HG03135 (cell line): ENCODE measurements at regions not wholly inside any gene's neighbourhood (a gene's known extent, or its start where the extent isn't known, plus 50 kb on each side); places are given as distances from the start of the nearest gene placed in this dataset.

Source experiments
- ATAC-seq: cut with Tn5 transposase; IDR thresholded peaks from one replicate; pipeline ENCODE4 v1.9.1; 2021; ENCODE audit warnings: mild to moderate bottlenecking, moderate library complexity; ENCODE audit not compliant: unreplicated experiment

GRCh38 chr4:15226203-15226602 is 201.6 kb upstream of the C1QTNF7 start:
- no peak for ATAC-seq

- peak; percentile 77 for ATAC-seq
These were observed 196.4 kb upstream of the C1QTNF7 start for GRCh38 chr4:15231265-15232091.

- peak; percentile 5 for ATAC-seq
These were observed 195.2 kb upstream of the C1QTNF7 start for GRCh38 chr4:15232366-15233263.

DNA sequence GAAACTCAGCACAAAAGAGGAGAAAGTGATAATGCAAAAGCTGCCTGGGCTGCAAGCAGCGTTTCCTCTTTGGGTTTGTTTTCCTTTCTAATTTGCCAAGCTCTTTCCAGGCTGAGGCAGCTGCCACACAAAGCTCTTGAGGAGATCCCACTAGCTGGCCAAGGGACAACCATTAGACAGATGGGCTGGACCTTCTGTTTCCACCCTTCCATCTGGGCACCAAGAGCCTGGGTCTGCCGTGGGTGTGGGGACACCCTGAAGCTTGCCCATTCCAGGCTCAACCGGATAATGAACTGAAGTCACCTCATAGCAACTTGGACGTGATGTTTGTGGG is 194.6 kb upstream of the C1QTNF7 start:
- ATAC-seq: peak; percentile 17

GRCh38 chr4:15233626-15234025 is 194.2 kb upstream of the C1QTNF7 start:
- ATAC-seq: peak; percentile 45

DNA sequence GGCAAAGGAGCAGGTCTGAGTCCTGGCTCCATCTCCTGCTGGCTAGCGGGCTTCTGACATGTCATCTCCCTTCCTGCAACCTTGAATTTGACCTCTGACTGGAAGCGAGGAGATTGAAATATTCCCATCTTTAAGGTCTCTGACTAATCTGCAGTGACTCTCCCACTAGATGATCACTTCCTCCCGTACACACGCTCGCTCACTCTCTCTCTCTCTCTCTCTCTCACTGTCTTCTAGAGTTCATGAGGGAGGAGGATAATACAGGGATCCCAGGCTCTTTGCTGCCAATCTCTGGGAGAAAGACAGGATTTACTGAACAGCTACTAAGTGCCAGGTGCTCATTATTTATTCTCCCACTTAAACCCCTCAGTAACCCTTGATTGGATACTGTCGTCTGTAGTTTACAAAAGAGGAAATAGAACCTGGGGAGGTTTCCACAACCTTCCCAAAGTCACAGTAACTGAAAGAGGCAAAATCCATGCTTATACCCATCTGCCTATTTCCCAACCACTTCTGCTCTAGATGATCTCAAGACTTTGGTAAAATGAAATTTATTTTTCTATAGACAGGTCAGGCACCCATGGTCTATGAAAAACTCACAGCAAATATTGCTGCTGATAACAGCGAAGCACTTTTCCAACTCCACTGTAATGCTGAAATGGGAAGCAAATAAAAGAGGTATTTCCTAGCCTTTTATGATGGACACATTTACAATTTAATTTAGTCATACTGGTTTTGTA is 193.5 kb upstream of the C1QTNF7 start:
- no peak for ATAC-seq

DNA sequence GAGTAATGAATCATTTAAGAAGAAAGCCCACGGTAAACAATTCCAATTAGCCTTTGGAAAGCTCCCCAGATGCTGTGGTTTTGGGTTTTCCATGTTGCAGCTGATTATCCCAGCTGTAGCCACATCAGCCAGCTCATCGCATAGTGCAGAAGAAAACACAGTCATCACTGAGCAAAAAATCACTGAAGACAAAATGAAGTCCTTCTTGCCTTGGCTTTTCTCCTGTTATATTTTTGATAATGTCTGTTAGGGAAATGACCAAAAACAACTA is 193.0 kb upstream of the C1QTNF7 start:
- no peak for ATAC-seq

GRCh38 chr4:15235135-15235534 is 192.7 kb upstream of the C1QTNF7 start:
- no peak for ATAC-seq

- no peak for ATAC-seq
These were observed 190.1 kb upstream of the C1QTNF7 start for GRCh38 chr4:15237648-15238230.

DNA sequence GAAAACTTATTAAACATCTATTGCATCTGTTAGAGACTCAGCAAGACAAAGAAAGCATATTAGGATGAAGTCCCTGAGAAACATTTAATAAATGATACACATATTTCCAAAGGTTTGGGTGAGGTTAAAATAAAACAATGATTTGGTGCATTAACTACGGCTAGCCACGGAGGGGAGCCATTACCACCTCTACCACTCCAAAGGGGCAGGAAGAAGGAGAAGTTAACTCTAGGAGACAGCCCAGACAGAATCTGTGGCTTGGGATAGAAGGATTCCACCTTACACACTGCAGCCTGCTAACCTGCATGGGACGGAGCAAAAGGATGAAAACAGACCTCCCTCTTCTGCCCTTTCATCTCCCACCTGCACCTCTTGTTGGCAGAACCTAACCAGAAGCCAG is 189.1 kb upstream of the C1QTNF7 start:
- no peak for ATAC-seq

DNA sequence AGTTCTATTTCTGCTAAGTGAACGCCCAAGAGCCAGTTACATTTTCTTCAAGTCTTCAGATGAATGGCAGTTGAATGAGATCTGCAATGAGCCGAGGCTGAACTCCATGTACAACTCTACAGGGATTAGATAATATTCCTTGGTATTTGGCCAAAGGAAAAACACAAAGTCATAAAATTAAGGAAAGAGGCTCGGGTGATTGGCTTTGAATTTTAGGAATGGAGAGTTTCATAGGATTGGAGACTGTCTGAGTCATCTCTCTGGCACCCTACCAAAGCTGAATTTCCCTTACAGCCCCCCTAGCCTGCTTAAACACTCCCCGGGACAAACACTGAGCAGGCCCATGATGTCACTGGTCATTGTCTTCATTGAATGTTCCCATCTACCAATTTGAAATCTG is 188.0 kb upstream of the C1QTNF7 start:
- no peak for ATAC-seq

DNA sequence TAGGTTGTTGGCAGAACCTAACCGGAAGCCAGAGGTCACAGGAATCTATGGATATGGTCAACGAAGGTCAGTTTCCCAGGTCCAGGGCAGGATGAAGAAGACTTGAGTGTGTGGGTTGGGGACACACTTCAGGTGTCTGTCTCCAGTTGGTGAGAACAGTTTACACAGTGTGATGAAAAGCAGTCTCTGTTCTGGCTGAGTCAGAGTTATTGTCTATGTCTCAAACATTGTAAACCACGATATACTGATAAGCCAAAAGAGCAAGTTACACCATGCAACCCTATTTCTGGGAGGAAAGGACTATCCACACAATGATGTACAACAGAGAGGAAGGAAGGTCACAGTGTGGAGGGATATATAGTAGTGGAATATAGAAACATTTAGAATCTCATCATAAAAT is 187.1 kb upstream of the C1QTNF7 start:
- no peak for ATAC-seq

GRCh38 chr4:15242021-15242420 is 185.8 kb upstream of the C1QTNF7 start:
- ATAC-seq: no peak

GRCh38 chr4:15244354-15244753 is 183.5 kb upstream of the C1QTNF7 start:
- no peak for ATAC-seq

- ATAC-seq: no peak
These were observed 182.8 kb upstream of the C1QTNF7 start for GRCh38 chr4:15245006-15245530.

GRCh38 chr4:15250021-15250441 is 177.8 kb upstream of the C1QTNF7 start:
- no peak for ATAC-seq

DNA sequence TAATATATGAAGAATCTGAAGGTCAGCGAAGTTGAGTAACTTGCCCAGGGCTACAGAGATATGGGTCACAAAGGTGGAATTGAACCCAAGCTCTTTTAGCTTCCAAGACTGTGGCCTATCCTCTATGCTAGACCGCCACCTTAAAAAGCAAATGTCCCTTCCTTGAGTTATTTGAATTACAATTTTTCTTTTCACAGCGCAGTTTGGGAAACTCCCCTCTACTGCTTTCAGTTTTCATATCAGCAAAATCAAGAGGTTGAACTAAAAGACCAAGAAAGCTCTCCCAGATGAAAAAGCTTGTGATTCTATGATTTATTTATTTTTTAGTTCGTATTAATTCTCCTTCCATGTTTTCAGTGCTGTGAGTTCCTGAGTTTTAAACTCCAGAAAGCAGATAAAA is 174.5 kb upstream of the C1QTNF7 start:
- peak; percentile 77 for ATAC-seq

GRCh38 chr4:15254236-15254880 is 173.5 kb upstream of the C1QTNF7 start:
- ATAC-seq: no peak

DNA sequence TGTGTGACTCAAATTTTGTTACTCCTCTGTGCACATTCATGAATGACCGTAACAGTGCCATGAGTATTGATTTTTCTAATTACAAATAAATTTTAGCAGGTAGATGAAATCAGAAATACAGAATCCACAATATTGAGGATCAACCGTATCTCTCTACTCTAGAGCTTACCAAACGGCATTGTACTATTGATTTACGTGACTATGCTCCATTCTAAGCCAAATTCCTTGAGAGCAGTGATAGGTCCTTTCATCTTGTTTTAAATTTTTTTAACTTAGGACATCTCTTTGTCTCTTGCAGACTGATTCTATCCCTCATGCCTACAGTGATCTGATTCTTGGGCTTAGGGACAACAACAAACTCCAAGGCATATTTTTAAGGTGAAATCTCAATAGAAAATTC is 172.3 kb upstream of the C1QTNF7 start:
- ATAC-seq: no peak

DNA sequence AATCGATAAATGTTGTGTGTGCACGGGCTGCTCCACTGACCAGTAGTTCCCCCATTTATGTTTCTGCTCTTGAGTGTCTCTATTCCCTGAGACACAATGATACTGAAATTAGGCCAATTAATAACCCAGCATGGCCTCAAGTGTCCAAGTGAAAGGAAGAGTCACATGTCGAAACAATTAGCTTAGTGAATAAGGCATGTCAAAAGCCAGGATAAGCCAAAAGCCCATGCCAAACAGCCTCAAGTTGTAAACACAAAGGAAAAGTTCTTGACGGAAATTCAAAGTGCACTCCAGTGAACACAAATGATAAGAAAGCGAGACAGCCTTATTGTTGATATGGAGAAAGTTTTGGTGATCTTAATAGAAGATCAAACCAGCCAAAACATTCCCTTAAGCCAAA is 167.1 kb upstream of the C1QTNF7 start:
- ATAC-seq: no peak

GRCh38 chr4:15262396-15262795 is 165.4 kb upstream of the C1QTNF7 start:
- ATAC-seq: no peak
